GM21576 (cell line): ENCODE measurements at regions not wholly inside any gene's neighbourhood (a gene's known extent, or its start where the extent isn't known, plus 50 kb on each side); places are given as distances from the start of the nearest gene placed in this dataset.
"Not testable (repeated sequence)": the region's sequence is repeated elsewhere in the genome, so short reads cannot be mapped to it uniquely, and the experiment has no call there.

Source experiments
- ATAC-seq: cut with Tn5 transposase; IDR thresholded peaks from one replicate; pipeline ENCODE4 v1.9.1; 2021; ENCODE audit warnings: mild to moderate bottlenecking, moderate library complexity; ENCODE audit not compliant: unreplicated experiment

- no peak for ATAC-seq
These were observed 734.5 kb downstream of the METTL15 start for GRCh38 chr11:28842716-28843115.

GRCh38 chr11:28838741-28839140, 730.6 kb downstream of the METTL15 start:
- ATAC-seq, result no peak

- no peak for ATAC-seq
These were observed 729.4 kb downstream of the METTL15 start for GRCh38 chr11:28837599-28837998.

GRCh38 chr11:28836285-28837081, 728.3 kb downstream of the METTL15 start:
- no peak for ATAC-seq

- ATAC-seq, result no peak
These were observed 727.6 kb downstream of the METTL15 start for GRCh38 chr11:28835790-28836189.

GRCh38 chr11:28835317-28835716, 727.1 kb downstream of the METTL15 start:
- no peak for ATAC-seq

GRCh38 chr11:28834877-28835276, 726.7 kb downstream of the METTL15 start:
- no peak for ATAC-seq

- no peak for ATAC-seq
These were observed 725.5 kb downstream of the METTL15 start for GRCh38 chr11:28833670-28834069.

- ATAC-seq, result no peak
These were observed 725.0 kb downstream of the METTL15 start for GRCh38 chr11:28833169-28833568.

GRCh38 chr11:28826807-28827206, 718.6 kb downstream of the METTL15 start:
- no peak for ATAC-seq

GRCh38 chr11:28822576-28822975, 714.4 kb downstream of the METTL15 start:
- no peak for ATAC-seq

GRCh38 chr11:28820296-28820989, 712.3 kb downstream of the METTL15 start:
- no peak for ATAC-seq

GRCh38 chr11:28819741-28820140, 711.6 kb downstream of the METTL15 start:
- no peak for ATAC-seq

- ATAC-seq, result no peak
These were observed 706.9 kb downstream of the METTL15 start for GRCh38 chr11:28815110-28815509.

GRCh38 chr11:28808771-28809170, 700.6 kb downstream of the METTL15 start:
- no peak for ATAC-seq

- ATAC-seq, result no peak
These were observed 691.1 kb downstream of the METTL15 start for GRCh38 chr11:28799316-28799715.

- no peak for ATAC-seq
These were observed 690.1 kb downstream of the METTL15 start for GRCh38 chr11:28798286-28798685.

- ATAC-seq, result no peak
These were observed 689.3 kb downstream of the METTL15 start for GRCh38 chr11:28797536-28797935.

- ATAC-seq, result no peak
These were observed 686.2 kb downstream of the METTL15 start for GRCh38 chr11:28794405-28794804.

GRCh38 chr11:28793282-28793738, 685.1 kb downstream of the METTL15 start:
- ATAC-seq, result no peak

GRCh38 chr11:28792856-28793255, 684.7 kb downstream of the METTL15 start:
- ATAC-seq, result no peak

- ATAC-seq, result not testable (repeated sequence)
These were observed 679.7 kb downstream of the METTL15 start for GRCh38 chr11:28787897-28788296.
